IMR-90 (cell line): ENCODE measurements at regions not wholly inside any gene's neighbourhood (a gene's known extent, or its start where the extent isn't known, plus 50 kb on each side); places are given as distances from the start of the nearest gene placed in this dataset.

ENCODE experiments used
- ATAC-seq: fragments of 200-7000 bp; cut with Tn5 transposase; 2 replicates; pipeline ENCODE4 v1.9.1; 2020; ENCODE audit warnings: low read depth, mild to moderate bottlenecking, moderate library complexity
- BruUV-seq: library from RNA; stranded (reverse); fragments of 400-500 nt; replicated peaks from 2 replicates; lab custom pipeline; 2021; lab: Mats Ljungman, UMichigan
- CTCF ChIA-PET: fragments of 300-600 bp; formaldehyde crosslinking; extraction: SDS; loops from one replicate; lab custom pipeline; 2021; ENCODE audit warnings: antibody characterized with exemption; lab: Yijun Ruan, JAX
- POLR2A ChIA-PET: fragments of 300-600 bp; sonication (Branson Sonifier 250); formaldehyde crosslinking; loops from one replicate; lab custom pipeline; 2022; ENCODE audit warnings: antibody characterized with exemption; ENCODE audit not compliant: unreplicated experiment; lab: Charles Lee
- DNase-seq: peaks from one replicate; pipeline ENCODE4 v3.0.0; 2013
- H2AFZ ChIP-seq: replicated peaks from 2 replicates; pipeline ENCODE3; 2013; ENCODE audit warnings: low read length, mild to moderate bottlenecking; ENCODE audit not compliant: poor library complexity
- H2AK5ac ChIP-seq: 2 replicates; pipeline ENCODE4 v1.6.1; 2013; ENCODE audit warnings: low read depth, low read length, inconsistent platforms
- H2AK9ac ChIP-seq: replicated peaks from 2 replicates; pipeline ENCODE3; 2013; ENCODE audit warnings: mild to moderate bottlenecking, low read depth, low read length, moderate library complexity; ENCODE audit not compliant: poor library complexity
- H2BK120ac ChIP-seq: 2 replicates; pipeline ENCODE4 v1.6.1; 2013; ENCODE audit warnings: low read depth, low read length, inconsistent platforms
- H2BK15ac ChIP-seq: 3 replicates; pipeline ENCODE4 v1.6.1; 2013; ENCODE audit warnings: low read depth, low read length, inconsistent platforms
- H2BK20ac ChIP-seq: 2 replicates; pipeline ENCODE4 v1.6.1; 2013; ENCODE audit warnings: low read depth, mild to moderate bottlenecking, inconsistent platforms, low read length, moderate library complexity
- H2BK5ac ChIP-seq: 2 replicates; pipeline ENCODE4 v1.6.1; 2013; ENCODE audit warnings: mild to moderate bottlenecking, low read depth, low read length, inconsistent platforms; ENCODE audit not compliant: poor library complexity, severe bottlenecking
- H3K14ac ChIP-seq: replicated peaks from 2 replicates; pipeline ENCODE4 v1.6.1; 2013; ENCODE audit warnings: low read depth, low read length, inconsistent platforms
- H3K18ac ChIP-seq: 2 replicates; pipeline ENCODE4 v1.6.1; 2013; ENCODE audit warnings: low read depth, low read length, control low read depth
- H3K23ac ChIP-seq: 2 replicates; pipeline ENCODE4 v1.6.1; 2013; ENCODE audit warnings: low read depth, low read length, inconsistent platforms
- H3K27ac ChIP-seq: 2 replicates; pipeline ENCODE4 v1.5.1; 2013; ENCODE audit warnings: mild to moderate bottlenecking, control low read depth, low read length; ENCODE audit not compliant: insufficient read depth
- H3K27me3 ChIP-seq: 2 replicates; pipeline ENCODE4 v1.6.1; 2013; ENCODE audit warnings: low read length; ENCODE audit not compliant: control insufficient read depth, insufficient read depth
- H3K36me3 ChIP-seq: 2 replicates; pipeline ENCODE4 v1.6.1; 2013; ENCODE audit warnings: low read length, mixed read lengths; ENCODE audit not compliant: control insufficient read depth, insufficient read depth
- H3K4ac ChIP-seq: 2 replicates; pipeline ENCODE4 v1.6.1; 2013; ENCODE audit warnings: low read depth, low read length, inconsistent platforms
- H3K4me1 ChIP-seq: 2 replicates; pipeline ENCODE4 v1.6.1; 2013; ENCODE audit warnings: low read length, mixed read lengths; ENCODE audit not compliant: control insufficient read depth, insufficient read depth
- H3K4me2 ChIP-seq: 2 replicates; pipeline ENCODE4 v1.6.1; 2013; ENCODE audit warnings: low read depth, mild to moderate bottlenecking, control low read depth, low read length, moderate library complexity
- H3K4me3 ChIP-seq: 2 replicates; pipeline ENCODE4 v1.5.1; 2013; ENCODE audit warnings: low read depth, mild to moderate bottlenecking, control low read depth, low read length, moderate library complexity; ENCODE audit not compliant: insufficient read depth
- H3K56ac ChIP-seq: 2 replicates; pipeline ENCODE4 v1.6.1; 2013; ENCODE audit warnings: low read length, inconsistent platforms; ENCODE audit not compliant: insufficient read depth; ENCODE audit errors: extremely low read depth
- H3K79me1 ChIP-seq, 2 experiments: 2 replicates each; pipeline ENCODE4 v1.6.1; 2013; ENCODE audit warnings: low read length in 2 of 2, inconsistent platforms in 1 of 2, low read depth in 1 of 2
- H3K9ac ChIP-seq: 2 replicates; pipeline ENCODE4 v1.6.1; 2013; ENCODE audit warnings: low read depth, low read length, control low read depth
- H3K9me1 ChIP-seq: 2 replicates; pipeline ENCODE4 v1.6.1; 2013; ENCODE audit warnings: low read length, inconsistent platforms; ENCODE audit not compliant: insufficient read depth
- H3K9me3 ChIP-seq: 2 replicates; pipeline ENCODE4 v1.6.1; 2013; ENCODE audit warnings: low read length; ENCODE audit not compliant: control insufficient read depth, insufficient read depth
- H4K20me1 ChIP-seq: 2 replicates; pipeline ENCODE4 v1.6.1; 2013; ENCODE audit warnings: low read length, inconsistent platforms; ENCODE audit not compliant: insufficient read depth
- H4K5ac ChIP-seq: 2 replicates; pipeline ENCODE4 v1.6.1; 2013; ENCODE audit warnings: mild to moderate bottlenecking, low read depth, low read length, control low read depth
- H4K8ac ChIP-seq, 2 experiments: 2 replicates each; pipeline ENCODE4 v1.6.1; 2013; ENCODE audit warnings: low read depth in 2 of 2, low read length in 2 of 2, control low read depth in 1 of 2, inconsistent platforms in 1 of 2
- H4K91ac ChIP-seq: 2 replicates; pipeline ENCODE4 v1.6.1; 2013; ENCODE audit warnings: low read depth, low read length, inconsistent platforms; ENCODE audit not compliant: insufficient read depth
- BHLHE40 ChIP-seq: fragments of 150-350 bp; IDR thresholded peaks from 2 replicates; pipeline ENCODE4 v1.6.1; 2016; ENCODE audit warnings: mild to moderate bottlenecking, low read depth, low read length
- CEBPB ChIP-seq: IDR thresholded peaks from 2 replicates; pipeline ENCODE4 v1.6.1; 2012; ENCODE audit warnings: low read depth, low read length, improper control_type of control experiment
- CHD1 ChIP-seq: IDR thresholded peaks from 2 replicates; pipeline ENCODE4 v1.6.1; 2012; ENCODE audit warnings: low read depth, low read length, improper control_type of control experiment
- FOS ChIP-seq: fragments of 150-350 bp; IDR thresholded peaks from 2 replicates; pipeline ENCODE4 v1.6.1; 2016; ENCODE audit warnings: low read depth, low read length
- MAFK ChIP-seq: IDR thresholded peaks from 2 replicates; pipeline ENCODE4 v1.6.1; 2012; ENCODE audit warnings: low read depth, low read length, improper control_type of control experiment
- MAZ ChIP-seq: IDR thresholded peaks from 2 replicates; pipeline ENCODE4 v1.6.1; 2012; ENCODE audit warnings: low read depth, mild to moderate bottlenecking, low read length, improper control_type of control experiment, moderate library complexity, borderline replicate concordance
- MXI1 ChIP-seq: IDR thresholded peaks from 2 replicates; pipeline ENCODE4 v1.6.1; 2012; ENCODE audit warnings: low read depth, mild to moderate bottlenecking, low read length, moderate library complexity, borderline replicate concordance
- POLR2A ChIP-seq: IDR thresholded peaks from 2 replicates; pipeline ENCODE4 v1.6.1; 2012; ENCODE audit warnings: mild to moderate bottlenecking, low read depth, low read length
- RAD21 ChIP-seq: IDR thresholded peaks from 2 replicates; pipeline ENCODE4 v1.6.1; 2012; ENCODE audit warnings: low read length, improper control_type of control experiment
- RCOR1 ChIP-seq: IDR thresholded peaks from 2 replicates; pipeline ENCODE4 v1.6.1; 2012; ENCODE audit warnings: mild to moderate bottlenecking, low read length, improper control_type of control experiment; ENCODE audit not compliant: insufficient replicate concordance
- RFX5 ChIP-seq: IDR thresholded peaks from 2 replicates; pipeline ENCODE4 v1.8.0; 2012; ENCODE audit warnings: low read depth, mild to moderate bottlenecking, low read length, moderate library complexity
- USF2 ChIP-seq: fragments of 150-350 bp; IDR thresholded peaks from 2 replicates; pipeline ENCODE4 v1.6.1; 2017; ENCODE audit warnings: mild to moderate bottlenecking, antibody characterized with exemption, low read length, low read depth
- WGBS, 2 experiments: methylation state at CpG; one replicate each; pipeline versions ENCODE4 v1.1.5 to v1.1.7; 2013; ENCODE audit warnings: missing lambda C conversion rate in 2 of 2; ENCODE audit not compliant: insufficient read length in 1 of 2; ENCODE audit errors: extremely low coverage in 2 of 2; 5-methylcytosine and 5-hydroxymethylcytosine counted together
- dilution Hi-C: fragments of 300-500 bp; cut with HindIII; formaldehyde crosslinking; loops from one replicate; pipeline ENCODE4 v1.14.3; 2018; ENCODE audit warnings: low sequenced_read_pairs; ENCODE audit not compliant: unreplicated experiment
- in situ Hi-C: fragments of 300-500 bp; cut with MboI; formaldehyde crosslinking; loops from 3 replicates; pipeline ENCODE4 v1.14.3; 2019; ENCODE audit warnings: low sequenced_read_pairs, inconsistent platforms, mixed read lengths
- intact Hi-C: fragments of 100-400 bp; cut with micrococcal nuclease; formaldehyde crosslinking; loops from 2 replicates; pipeline ENCODE4 v1.10.0; 2022
- TF ChIP-seq, protein P1 (sequence below): conservative IDR thresholded peaks from 2 replicates; pipeline ENCODE4 v1.5.1; 2012; ENCODE audit warnings: mild to moderate bottlenecking, low read depth, low read length, improper control_type of control experiment
- TF ChIP-seq, protein P2 (sequence below): fragments of 150-350 bp; IDR thresholded peaks from 2 replicates; pipeline ENCODE4 v1.6.1; 2016; ENCODE audit warnings: low read depth, mild to moderate bottlenecking, low read length, moderate library complexity, borderline replicate concordance

- Histone ChIP-seq H3K14ac (no peak overlapping the region), H3K18ac (no peak overlapping the region), H3K9me3 (no peaks in the 10 kb centered on the region), H4K5ac (no peak overlapping the region), H4K8ac (no peak overlapping the region), H3K56ac (no peak overlapping the region), H3K9ac (no peak overlapping the region), H3K23ac (no peak overlapping the region), H2BK20ac (no peak overlapping the region), H3K4me3 (no peak overlapping the region), H3K79me1 (no peaks in the 10 kb centered on the region), H3K36me3 (no peaks in the 10 kb centered on the region), H3K9me1 (peaks cover 2% of the 10 kb centered on the region; the same call in 1 of the 2 replicates), H4K91ac (no peak overlapping the region), H3K4me1 (no peaks in the 10 kb centered on the region), H2AK5ac (no peak overlapping the region), H2BK15ac (no peak overlapping the region), H2BK120ac (no peak overlapping the region), H3K4me2 (no peak overlapping the region), H3K27me3 (peaks cover 14% of the 10 kb centered on the region), H2AFZ (no peak overlapping the region), H2AK9ac (no peak overlapping the region), H3K4ac (no peak overlapping the region), H4K20me1 (no peaks in the 10 kb centered on the region), H2BK5ac (no peak overlapping the region), H3K27ac (no peak overlapping the region)
- in situ Hi-C loops (no loop called here), intact Hi-C loops (no loop called here), dilution Hi-C loops (no loop called here)
- DNase-seq: no peak
- no TSS peak for BruUV-seq
- no peak for ATAC-seq
- ChIA-PET CTCF (no interaction called here), POLR2A (no interaction called here)
- WGBS, 2 experiments: 86% methylated on average over 10 of the region's 16 CpGs; no CpG with 5 or more reads in 1 of the 2 experiments
- TF ChIP-seq MAFK (no peak), RAD21 (no peak), POLR2A (no peak), USF2 (no peak), MAZ (no peak), FOS (no peak), RFX5 (no peak), CEBPB (no peak), BHLHE40 (no peak), RCOR1 (no peak), MXI1 (no peak), CHD1 (no peak)
- TF ChIP-seq, protein P1, sequence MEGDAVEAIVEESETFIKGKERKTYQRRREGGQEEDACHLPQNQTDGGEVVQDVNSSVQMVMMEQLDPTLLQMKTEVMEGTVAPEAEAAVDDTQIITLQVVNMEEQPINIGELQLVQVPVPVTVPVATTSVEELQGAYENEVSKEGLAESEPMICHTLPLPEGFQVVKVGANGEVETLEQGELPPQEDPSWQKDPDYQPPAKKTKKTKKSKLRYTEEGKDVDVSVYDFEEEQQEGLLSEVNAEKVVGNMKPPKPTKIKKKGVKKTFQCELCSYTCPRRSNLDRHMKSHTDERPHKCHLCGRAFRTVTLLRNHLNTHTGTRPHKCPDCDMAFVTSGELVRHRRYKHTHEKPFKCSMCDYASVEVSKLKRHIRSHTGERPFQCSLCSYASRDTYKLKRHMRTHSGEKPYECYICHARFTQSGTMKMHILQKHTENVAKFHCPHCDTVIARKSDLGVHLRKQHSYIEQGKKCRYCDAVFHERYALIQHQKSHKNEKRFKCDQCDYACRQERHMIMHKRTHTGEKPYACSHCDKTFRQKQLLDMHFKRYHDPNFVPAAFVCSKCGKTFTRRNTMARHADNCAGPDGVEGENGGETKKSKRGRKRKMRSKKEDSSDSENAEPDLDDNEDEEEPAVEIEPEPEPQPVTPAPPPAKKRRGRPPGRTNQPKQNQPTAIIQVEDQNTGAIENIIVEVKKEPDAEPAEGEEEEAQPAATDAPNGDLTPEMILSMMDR: no peak
- TF ChIP-seq, protein P2, sequence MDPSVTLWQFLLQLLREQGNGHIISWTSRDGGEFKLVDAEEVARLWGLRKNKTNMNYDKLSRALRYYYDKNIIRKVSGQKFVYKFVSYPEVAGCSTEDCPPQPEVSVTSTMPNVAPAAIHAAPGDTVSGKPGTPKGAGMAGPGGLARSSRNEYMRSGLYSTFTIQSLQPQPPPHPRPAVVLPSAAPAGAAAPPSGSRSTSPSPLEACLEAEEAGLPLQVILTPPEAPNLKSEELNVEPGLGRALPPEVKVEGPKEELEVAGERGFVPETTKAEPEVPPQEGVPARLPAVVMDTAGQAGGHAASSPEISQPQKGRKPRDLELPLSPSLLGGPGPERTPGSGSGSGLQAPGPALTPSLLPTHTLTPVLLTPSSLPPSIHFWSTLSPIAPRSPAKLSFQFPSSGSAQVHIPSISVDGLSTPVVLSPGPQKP: no peak
Observed at GRCh38 chr4:1502501-1502886, 96.3 kb upstream of the NKX1-1 start.
